Umbilical cord (tissue), 1 donor: ENCODE measurements at regions not wholly inside any gene's neighbourhood (a gene's known extent, or its start where the extent isn't known, plus 50 kb on each side); places are given as distances from the start of the nearest gene placed in this dataset.
"Not testable (repeated sequence)": the region's sequence is repeated elsewhere in the genome, so short reads cannot be mapped to it uniquely, and the experiment has no call there.

Experiments
- DNase-seq: peaks from one replicate; pipeline ENCODE4 v3.0.0-alpha.2; 2015; ENCODE audit warnings: low spot score

DNA sequence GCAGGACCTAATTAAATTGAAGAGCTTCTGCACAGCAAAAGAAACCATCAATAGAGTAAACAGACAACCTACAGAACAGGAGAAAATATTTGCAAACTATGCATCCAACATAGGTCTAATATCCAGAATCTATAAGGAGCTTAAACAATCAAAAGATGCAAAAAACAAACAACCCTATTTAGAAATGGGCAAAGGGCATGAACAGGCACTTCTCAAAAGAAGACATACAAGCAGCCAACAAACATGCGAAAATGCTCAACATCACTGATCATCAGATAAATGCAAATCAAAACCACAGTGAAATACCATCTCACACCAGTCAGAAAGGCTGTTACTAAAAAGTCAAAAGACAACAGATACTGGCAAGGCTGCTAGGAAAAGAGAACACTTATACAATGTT, 189.2 kb downstream of the CYP26B1 start:
- DNase-seq: not testable (repeated sequence)

DNA sequence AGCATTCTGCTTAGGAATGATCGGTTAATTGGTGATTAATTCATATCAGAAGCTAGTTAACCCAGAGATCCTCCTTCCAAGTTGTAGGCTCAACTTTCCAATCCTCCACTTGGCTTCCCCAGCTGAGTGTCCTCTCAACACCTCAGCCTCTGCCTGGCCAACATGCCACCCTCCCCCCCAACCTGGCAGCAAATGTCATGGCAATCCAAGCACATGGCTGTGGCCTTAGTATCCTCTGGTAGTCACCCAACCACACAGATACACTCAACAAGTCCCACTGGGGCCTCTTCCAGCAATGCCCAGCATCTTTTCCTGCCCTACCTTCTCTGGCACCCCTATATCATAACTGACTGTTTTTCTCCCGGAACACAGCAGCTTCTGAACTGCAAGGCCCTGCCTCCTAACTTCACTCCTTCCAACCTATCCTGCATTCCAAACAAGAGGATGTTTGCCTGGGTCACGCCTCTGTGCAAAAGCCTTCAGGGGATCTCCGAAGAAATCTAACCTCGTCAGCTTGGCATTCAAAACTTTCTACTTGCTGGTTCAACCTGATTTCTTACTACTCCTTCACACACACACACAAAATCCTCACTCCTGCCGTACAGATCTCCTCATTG, 195.0 kb downstream of the CYP26B1 start:
- DNase-seq: peak; percentile 30

DNA sequence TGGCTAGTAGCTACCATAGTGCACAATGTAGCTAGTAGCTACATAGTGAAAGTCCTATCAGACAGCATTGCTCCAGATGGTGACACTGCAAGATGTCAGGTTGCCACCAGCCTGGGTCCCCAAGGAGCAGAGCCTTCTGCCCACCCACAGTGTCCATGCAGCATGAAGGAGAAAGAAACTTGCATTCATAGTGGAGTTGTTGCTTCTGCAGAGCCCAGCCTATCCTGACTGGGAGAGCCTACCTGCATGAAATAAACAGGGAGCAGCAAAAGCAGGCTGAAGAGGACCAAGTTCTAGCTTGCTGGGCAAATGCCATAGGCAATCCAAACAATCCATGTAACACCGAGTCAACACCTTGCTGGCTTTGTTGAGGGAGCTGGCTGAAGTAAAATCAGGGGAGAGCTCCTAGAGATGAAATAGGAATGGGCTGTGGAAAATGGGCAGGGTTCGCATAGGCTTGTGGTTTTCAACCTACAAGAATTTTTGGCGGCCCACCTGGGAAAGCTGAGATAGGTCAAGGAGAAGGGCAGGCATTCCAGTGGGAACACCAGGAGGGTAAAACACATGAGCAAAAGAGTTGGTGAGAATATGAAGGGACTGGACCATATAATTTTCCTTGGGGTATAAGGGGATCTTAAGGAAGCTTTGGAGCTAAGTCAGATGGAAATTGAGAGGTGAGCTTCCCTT, 195.8 kb downstream of the CYP26B1 start:
- DNase-seq: no peak

DNA sequence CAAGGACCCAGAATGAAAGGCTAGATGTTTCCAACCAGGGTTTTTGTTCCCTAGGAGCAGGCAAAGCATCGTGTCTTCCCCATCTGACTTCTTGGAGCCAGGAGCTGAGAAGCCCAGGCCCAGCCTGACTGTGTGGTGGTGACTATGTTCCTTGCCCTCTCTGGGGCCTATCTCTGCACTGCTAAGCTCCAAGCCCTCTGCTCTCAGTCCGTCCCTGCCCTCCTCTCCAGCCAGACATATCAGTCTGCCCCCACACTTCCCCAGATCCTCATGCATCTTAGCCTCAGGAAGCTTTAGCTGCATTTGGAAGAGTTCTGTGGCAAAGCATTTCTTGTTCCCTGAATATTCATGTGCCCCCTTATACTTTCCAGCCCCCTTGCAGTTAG, 196.6 kb downstream of the CYP26B1 start:
- no peak for DNase-seq

- no peak for DNase-seq
These were observed 197.2 kb downstream of the CYP26B1 start for GRCh38 chr2:71950256-71951082.

DNA sequence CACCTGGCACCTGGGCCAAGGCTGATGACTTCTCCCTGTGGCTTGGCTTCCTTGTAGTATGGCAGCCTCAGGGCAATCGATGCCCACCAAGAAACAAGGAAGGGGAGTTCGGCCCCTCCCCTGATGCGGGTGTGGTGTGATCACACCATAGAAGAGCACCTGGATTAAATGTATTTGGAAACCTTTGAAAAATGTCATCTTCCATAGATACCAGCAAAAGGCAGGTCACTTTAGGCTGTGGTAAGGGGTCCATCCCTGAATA, 198.2 kb downstream of the CYP26B1 start:
- DNase-seq: no peak

DNA sequence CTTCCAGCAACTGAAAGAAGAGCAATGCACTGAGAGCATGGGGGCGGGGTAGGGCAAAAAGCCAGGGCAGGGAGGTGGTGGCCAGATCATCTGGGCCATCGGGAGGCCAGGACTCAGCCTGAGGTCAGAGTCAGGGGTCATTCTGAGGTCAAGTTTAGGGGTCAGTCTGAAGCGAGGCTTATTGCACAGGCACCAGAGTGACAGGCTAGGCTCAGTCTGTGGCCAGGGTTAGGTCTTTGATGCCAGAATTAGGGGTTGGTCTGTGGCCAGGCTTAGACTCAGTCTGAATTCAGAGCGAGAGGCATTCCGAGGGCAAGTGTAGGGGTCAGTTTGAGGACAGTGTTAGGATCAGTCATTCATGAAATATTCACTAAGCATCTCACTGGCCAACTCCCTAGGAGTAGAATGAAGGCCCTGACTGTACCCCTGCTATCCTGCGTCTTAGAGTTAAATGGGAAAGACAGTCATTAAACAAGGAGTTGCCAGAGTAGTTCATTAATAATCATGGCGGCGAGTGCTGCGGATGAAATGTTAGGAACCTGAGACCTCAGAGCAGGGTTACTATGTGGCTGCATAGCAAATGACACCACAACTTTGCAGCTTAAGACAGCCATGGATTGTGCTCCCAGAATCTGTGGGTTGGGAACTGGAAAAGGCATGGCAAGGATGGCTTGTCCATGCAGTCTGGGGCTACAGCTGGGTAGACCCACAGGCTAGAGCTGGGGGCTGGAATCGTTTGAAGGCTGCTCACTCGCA, 198.7 kb downstream of the CYP26B1 start:
- no peak for DNase-seq

DNA sequence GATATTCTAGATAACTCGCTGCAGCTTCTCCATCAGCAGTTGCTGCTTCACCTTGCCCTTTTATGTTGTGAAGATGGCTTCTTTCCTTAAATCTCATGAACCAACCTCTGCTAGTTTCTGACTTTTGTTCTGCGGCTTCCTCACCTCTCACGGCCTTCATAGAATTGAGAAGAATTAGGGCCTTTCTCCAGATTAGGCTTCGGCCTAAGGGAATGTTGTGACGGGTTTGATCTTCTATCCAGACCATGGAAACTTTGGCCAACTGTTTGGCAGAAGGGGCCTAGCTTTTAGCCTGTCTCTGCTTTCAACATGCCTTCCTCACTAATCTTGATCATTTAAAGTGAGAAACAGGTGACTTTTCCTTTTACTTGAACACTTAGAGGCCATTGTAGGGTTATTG, 199.9 kb downstream of the CYP26B1 start:
- no peak for DNase-seq

GRCh38 chr2:71945603-71945959, 202.1 kb downstream of the CYP26B1 start:
- DNase-seq: no peak

DNA sequence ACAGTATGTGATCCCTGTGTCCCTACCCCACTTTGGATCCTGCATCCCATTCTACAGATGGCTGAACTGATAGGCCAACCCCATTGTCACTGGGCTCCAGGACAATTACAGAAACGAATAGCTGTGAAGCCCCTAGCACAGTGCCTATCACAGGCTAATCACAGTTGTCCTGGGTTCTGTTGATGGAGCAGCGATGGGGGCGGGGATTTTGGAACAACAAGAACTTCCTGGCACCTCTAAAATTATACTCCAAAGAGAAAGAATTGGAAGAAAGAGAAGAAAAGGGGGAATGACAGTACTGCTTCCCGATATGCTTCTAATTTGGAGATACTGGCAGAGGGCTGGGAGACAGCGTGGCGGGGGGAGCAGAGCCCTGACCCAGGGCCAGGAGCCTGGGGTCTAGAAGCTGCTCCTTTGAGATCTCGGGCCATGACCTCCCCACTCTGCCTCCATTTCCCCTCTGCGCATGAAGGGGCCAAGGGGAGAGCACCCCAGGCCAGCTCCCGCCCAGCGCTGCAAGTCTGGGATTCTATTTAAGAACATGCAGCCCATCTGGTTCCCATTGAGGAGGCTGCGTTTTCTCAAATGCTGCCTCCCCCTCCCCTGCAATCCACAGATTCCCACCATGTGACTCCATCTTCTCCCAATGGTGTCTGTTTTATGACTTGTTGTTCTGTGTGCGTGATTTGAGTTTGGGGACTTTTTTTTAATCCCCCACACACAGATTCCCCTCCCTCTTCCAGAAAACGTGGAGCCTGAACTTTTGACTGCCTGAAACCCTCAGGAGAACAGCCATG, 202.7 kb downstream of the CYP26B1 start:
- no peak for DNase-seq

GRCh38 chr2:71944183-71944550, 203.5 kb downstream of the CYP26B1 start:
- no peak for DNase-seq

GRCh38 chr2:71943238-71944182, 204.2 kb downstream of the CYP26B1 start:
- no peak for DNase-seq

GRCh38 chr2:71941726-71942525, 205.7 kb downstream of the CYP26B1 start:
- DNase-seq: no peak

DNA sequence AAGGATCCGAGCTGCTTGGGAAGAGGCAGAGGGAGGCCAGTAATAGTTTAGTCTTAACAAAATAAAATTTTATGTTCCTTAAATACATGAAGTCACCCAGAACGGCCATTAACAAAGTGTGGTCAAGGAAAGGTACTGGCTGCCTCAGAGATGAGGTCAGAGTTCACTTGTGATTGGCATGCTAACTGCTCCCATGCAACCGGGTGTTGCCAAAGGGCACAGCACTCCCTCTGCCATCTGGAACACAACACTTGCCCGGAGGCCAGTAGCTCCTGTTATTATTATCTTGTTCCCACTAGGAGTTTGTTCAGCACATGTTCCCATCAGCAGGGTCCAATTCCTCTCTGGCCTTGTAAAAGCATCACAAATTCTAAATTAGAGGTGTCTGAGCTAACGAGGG, 207.0 kb downstream of the CYP26B1 start:
- DNase-seq: no peak

DNA sequence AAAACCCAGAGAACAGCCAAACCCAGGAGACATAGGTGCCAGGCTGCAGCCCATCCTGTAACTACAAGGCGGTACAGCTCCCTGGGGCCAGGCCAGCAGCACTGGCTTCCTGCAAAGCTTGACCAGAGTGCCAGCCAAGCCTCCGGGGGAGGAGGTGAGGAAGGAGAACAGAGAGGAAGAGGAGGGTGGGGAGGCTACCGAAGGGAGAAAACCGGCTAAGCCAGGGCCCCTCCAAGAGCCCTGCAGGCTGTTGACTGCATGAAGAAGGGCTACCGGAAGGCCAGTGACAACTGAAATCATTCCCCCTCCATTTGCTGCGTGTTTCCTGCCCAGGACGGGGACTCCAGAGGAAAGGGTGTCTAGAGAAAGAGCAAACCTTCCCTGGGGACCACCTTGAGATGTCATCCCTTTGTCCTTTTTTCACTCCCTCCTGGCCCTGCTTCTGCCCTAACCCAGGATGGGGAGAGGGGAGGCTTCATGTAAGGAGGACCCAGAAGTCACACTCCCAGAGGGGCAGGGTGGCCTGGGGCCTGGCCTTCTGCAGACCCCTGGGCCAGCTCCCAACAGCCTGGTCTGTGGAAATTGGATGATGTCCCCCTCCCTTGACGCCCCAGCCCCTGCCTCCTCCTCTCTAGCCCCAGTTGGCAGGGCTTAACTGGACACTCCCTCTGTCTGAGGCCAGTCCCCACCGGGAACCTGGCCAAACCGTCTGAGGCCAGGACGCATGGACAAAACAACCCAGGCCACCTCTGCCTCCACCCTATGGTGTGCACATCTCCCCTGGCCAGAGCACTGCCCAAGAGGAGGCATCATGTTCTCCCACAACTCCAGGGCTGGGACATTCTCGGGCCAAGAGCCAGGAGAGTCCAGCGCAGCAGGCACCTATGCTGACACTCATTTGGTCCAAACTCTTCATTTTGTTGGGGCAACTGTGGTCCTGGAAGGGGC, 207.8 kb downstream of the CYP26B1 start:
- no peak for DNase-seq

DNA sequence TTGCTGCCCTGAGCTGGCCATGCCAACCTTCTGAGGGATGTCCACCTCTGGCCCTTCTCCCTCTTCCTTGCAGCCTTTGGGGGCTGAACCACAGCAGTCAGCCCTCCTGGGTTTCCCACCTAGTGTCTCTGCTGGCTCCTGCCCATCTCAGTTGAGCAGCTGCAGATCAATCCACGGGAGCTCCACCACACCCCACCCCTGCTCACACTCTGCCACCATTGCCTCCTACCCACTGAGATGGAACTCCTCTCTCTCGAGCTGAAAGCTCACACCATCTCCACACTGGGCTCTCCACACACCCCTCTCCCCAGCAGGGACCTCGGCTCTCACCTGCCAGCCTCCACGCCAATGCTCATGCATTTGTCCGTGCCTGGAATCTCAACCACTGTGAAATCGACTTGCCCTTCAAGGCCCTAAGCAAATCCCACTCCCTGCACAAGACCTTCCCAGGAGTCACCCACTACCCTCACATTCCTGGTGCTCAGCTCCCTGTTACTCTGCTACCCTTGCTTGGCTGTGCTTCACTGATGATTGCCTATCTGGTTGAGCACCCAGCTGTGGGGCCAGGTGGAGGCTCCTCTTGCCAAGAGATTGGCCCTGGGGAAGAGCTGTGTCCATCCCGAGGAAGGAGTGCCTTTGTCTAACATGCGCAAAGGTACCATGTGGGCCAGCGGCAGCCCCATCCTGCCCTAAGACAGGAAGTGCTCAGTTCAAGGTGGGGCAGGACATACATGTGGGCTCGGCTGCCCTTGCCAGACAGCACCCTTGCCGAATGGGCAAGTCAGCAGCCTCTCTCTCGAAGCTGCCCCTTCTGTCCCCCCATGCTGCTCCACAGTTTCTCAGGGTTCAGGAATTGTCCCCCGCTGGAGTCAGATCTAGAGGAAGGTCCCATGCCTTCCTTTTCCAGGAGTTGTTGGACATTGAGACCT, 208.7 kb downstream of the CYP26B1 start:
- no peak for DNase-seq

GRCh38 chr2:71938108-71938507, 209.6 kb downstream of the CYP26B1 start:
- no peak for DNase-seq
